ENCODE measurements at regions not wholly inside any gene's neighbourhood (a gene's known extent, or its start where the extent isn't known, plus 50 kb on each side); places are given as distances from the start of the nearest gene placed in this dataset.

- TF ChIP-seq CTCF (IDR thresholded peaks at IDR 0.05) (no peak), POLR2A (IDR thresholded peaks at IDR 0.05; ENCODE audit: low read depth) (no peak)
Measured at GRCh38 chr7:54823776-54824175, 64.8 kb upstream of the SEC61G start.
